Fibroblast of lung (primary cell): ENCODE measurements at regions not wholly inside any gene's neighbourhood (a gene's known extent, or its start where the extent isn't known, plus 50 kb on each side); places are given as distances from the start of the nearest gene placed in this dataset.

Experiments
- DNase-seq, 2 donors: peaks; one replicate each; pipeline versions ENCODE4 v3.0.0 to v3.0.0-alpha.2; 2010; ENCODE audit warnings: low read depth in 2 of 2
- H2AFZ ChIP-seq: 2 replicates; pipeline ENCODE4 v1.5.1; 2012; ENCODE audit warnings: low read length, control low read depth, inconsistent platforms
- H3K27ac ChIP-seq: 2 replicates; pipeline ENCODE4 v1.5.1; 2011; ENCODE audit warnings: low read length, control low read depth; ENCODE audit not compliant: insufficient read depth
- H3K27me3 ChIP-seq: 2 replicates; pipeline ENCODE4 v1.5.1; 2011; ENCODE audit warnings: mild to moderate bottlenecking, low read length; ENCODE audit not compliant: control insufficient read depth, insufficient read depth
- H3K36me3 ChIP-seq: 2 replicates; pipeline ENCODE4 v1.5.1; 2011; ENCODE audit warnings: low read length; ENCODE audit not compliant: control insufficient read depth, insufficient read depth
- H3K4me1 ChIP-seq: 2 replicates; pipeline ENCODE4 v1.5.1; 2011; ENCODE audit warnings: low read length; ENCODE audit not compliant: control insufficient read depth, insufficient read depth; ENCODE audit errors: extremely low read depth
- H3K4me2 ChIP-seq: 2 replicates; pipeline ENCODE4 v1.5.1; 2011; ENCODE audit warnings: low read length, control low read depth; ENCODE audit not compliant: insufficient read depth; ENCODE audit errors: extremely low read depth
- H3K4me3 ChIP-seq, 4 experiments: fragments of 200-600 bp in 1 of 4; sonication (generic) in 1 of 4; replicated peaks in 1 of 4; 2 replicates each; pipeline ENCODE4 v1.5.1; 2011 to 2016; ENCODE audit warnings: low read length in 4 of 4, low read depth in 3 of 4, mild to moderate bottlenecking in 3 of 4, control low read depth in 2 of 4, inconsistent platforms in 1 of 4, mixed read lengths in 1 of 4; ENCODE audit not compliant: insufficient read depth in 1 of 4; ENCODE audit errors: control extremely low read depth in 1 of 4
- H3K79me2 ChIP-seq: 2 replicates; pipeline ENCODE4 v1.5.1; 2012; ENCODE audit warnings: mild to moderate bottlenecking, low read length, inconsistent platforms; ENCODE audit not compliant: control insufficient read depth, insufficient read depth
- H3K9ac ChIP-seq: 2 replicates; pipeline ENCODE4 v1.5.1; 2011; ENCODE audit warnings: mild to moderate bottlenecking, low read length, control low read depth; ENCODE audit not compliant: insufficient read depth
- H3K9me3 ChIP-seq: 2 replicates; pipeline ENCODE4 v1.5.1; 2012; ENCODE audit warnings: low read depth, low read length; ENCODE audit not compliant: control insufficient read depth, insufficient read depth
- H4K20me1 ChIP-seq: 2 replicates; pipeline ENCODE4 v1.5.1; 2011; ENCODE audit warnings: low read length; ENCODE audit not compliant: control insufficient read depth, insufficient read depth; ENCODE audit errors: extremely low read depth
- CTCF ChIP-seq, 2 donors: IDR thresholded peaks in 1 of 2; conservative IDR thresholded peaks in 1 of 2; 1 replicate in 1 of 2; 2 replicates in 1 of 2; pipeline ENCODE4 v1.5.1; 2011 to 2012; ENCODE audit warnings: low read length in 2 of 2, control low read depth in 1 of 2, inconsistent platforms in 1 of 2, low read depth in 1 of 2, mild to moderate bottlenecking in 1 of 2
- EZH2 ChIP-seq: IDR thresholded peaks from 2 replicates; pipeline ENCODE4 v1.5.1; 2012; ENCODE audit warnings: low read length, control low read depth, mild to moderate bottlenecking; ENCODE audit errors: missing control alignments

DNA sequence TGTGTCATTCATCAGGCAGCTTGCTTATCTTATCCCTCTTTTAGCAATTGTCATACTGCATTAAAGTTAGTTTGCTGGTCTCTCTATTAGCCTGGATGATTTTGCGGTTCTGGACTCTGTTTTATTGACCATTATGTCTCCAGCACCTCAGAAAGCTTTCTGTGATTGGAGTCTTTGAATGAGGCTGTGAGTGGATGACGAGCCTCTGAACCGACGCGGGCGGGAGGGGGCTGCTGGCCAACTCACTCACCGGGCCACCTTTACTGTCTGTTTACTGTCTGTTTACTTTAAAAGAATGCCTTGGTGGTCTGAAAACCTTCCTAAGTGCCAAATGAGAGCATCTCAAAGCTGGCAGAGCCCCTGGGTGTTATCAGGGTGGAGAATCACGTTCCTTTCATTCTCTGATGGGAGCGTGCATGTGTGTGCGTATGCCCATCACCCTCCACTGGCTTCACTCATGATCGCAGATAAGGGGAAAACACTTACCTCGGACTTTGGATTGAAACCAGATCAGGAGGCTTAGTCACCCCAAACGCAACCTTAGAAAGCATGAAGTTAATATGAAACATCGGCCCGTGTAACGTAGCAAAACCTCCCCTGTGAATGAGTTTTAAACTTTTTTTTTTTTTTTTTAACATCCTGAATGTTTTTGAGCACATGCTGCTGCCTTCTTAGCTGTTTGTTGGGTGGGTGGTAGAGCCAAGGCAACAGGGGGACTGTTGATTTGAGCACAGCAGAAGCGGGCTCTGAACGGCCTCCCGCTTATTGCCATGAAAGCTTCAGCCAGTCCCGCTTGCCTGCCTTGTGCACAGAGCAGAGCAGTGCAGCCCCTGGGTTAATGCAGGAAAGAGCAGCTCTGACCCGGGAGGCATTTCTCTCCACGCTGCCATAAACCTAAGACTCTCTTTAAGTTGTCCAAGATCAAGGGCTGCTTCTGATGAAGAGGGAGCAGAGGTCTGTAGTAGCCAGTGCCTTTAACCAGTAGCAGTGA lies 173.6 kb downstream of the GADD45G start:
- no peaks in the 10 kb centered on the region for H3K79me2 ChIP-seq
- H3K4me1 ChIP-seq = no peaks in the 10 kb centered on the region
- no peak overlapping the region for H2AFZ ChIP-seq
- no peak overlapping the region for H3K27ac ChIP-seq
- no peaks in the 10 kb centered on the region for H3K36me3 ChIP-seq
- TF ChIP-seq EZH2 = no peak
- TF ChIP-seq CTCF (conservative IDR thresholded peaks at IDR 0.05 in 1 of 2, IDR thresholded peaks at IDR 0.05 in 1 of 2; ENCODE audit: low read depth in 1 of 2, low read length in 2 of 2) = no peak
- no peak overlapping the region for H3K9ac ChIP-seq
- H3K27me3 ChIP-seq = no peaks in the 10 kb centered on the region
- no peak for DNase-seq
- no peak overlapping the region for H3K4me3 ChIP-seq
- H3K4me2 ChIP-seq = no peak overlapping the region
- H3K9me3 ChIP-seq = no peaks in the 10 kb centered on the region
- no peaks in the 10 kb centered on the region for H4K20me1 ChIP-seq

DNA sequence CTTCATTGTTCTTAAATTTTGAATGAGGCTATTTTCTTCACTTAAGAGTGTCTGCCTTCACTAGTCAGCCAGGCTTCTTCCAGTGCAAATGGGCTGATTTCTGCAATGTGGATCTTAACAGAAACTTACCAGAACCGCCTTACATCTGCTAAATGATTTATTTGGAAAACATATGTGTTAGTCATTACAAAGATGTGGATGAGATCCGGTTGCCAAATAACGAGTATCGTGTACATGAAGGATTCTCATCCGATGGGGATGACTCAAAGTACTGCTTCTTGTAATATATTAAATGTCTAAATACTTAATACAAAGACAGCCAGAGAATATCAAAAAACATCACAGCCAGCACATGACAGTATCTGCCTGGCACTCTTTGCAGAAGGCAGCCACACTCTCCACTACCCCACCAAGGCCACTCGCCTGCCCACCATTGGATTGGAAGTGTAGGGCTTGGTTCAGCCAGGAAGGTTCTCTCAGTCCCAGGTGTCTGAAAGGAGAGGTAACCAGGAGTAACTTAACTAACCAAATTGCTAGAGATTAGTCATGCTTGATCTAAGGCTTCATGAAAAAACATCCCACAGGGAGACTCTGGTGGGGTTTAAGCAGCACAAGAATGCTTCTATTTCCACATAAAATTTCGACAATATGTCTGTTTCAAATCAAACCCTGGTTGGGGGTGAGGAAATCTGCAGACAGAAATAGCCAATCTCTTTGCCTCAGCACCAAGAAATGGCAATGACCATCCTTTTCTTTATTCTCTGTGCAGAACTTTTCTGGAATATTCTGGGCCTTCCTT lies 174.8 kb downstream of the GADD45G start:
- no peak overlapping the region for H3K9ac ChIP-seq
- no peak overlapping the region for H3K4me2 ChIP-seq
- H3K36me3 ChIP-seq = no peaks in the 10 kb centered on the region
- no peaks in the 10 kb centered on the region for H3K79me2 ChIP-seq
- no peaks in the 10 kb centered on the region for H4K20me1 ChIP-seq
- no peaks in the 10 kb centered on the region for H3K4me1 ChIP-seq
- no peak overlapping the region for H2AFZ ChIP-seq
- no peaks in the 10 kb centered on the region for H3K27me3 ChIP-seq
- peak; percentile 8 to 57 for DNase-seq
- no peaks in the 10 kb centered on the region for H3K9me3 ChIP-seq
- H3K4me3 ChIP-seq = no peak overlapping the region
- H3K27ac ChIP-seq = no peak overlapping the region
- TF ChIP-seq CTCF (conservative IDR thresholded peaks at IDR 0.05 in 1 of 2, IDR thresholded peaks at IDR 0.05 in 1 of 2; ENCODE audit: low read depth in 1 of 2, low read length in 2 of 2) = no peak
- TF ChIP-seq EZH2 = no peak

GRCh38 chr9:89780959-89781358 lies 176.1 kb downstream of the GADD45G start:
- no peak overlapping the region for H3K4me3 ChIP-seq
- H3K4me1 ChIP-seq = no peaks in the 10 kb centered on the region
- no peaks in the 10 kb centered on the region for H3K9me3 ChIP-seq
- H3K36me3 ChIP-seq = no peaks in the 10 kb centered on the region
- no peak overlapping the region for H3K27ac ChIP-seq
- H2AFZ ChIP-seq = no peak overlapping the region
- no peaks in the 10 kb centered on the region for H3K27me3 ChIP-seq
- H3K9ac ChIP-seq = no peak overlapping the region
- no peaks in the 10 kb centered on the region for H3K79me2 ChIP-seq
- TF ChIP-seq EZH2 = no peak
- TF ChIP-seq CTCF (conservative IDR thresholded peaks at IDR 0.05 in 1 of 2, IDR thresholded peaks at IDR 0.05 in 1 of 2; ENCODE audit: low read depth in 1 of 2, low read length in 2 of 2) = no peak
- no peak for DNase-seq
- H4K20me1 ChIP-seq = no peaks in the 10 kb centered on the region
- no peak overlapping the region for H3K4me2 ChIP-seq
